ENCODE measurements at regions not wholly inside any gene's neighbourhood (a gene's known extent, or its start where the extent isn't known, plus 50 kb on each side); places are given as distances from the start of the nearest gene placed in this dataset.

DNA sequence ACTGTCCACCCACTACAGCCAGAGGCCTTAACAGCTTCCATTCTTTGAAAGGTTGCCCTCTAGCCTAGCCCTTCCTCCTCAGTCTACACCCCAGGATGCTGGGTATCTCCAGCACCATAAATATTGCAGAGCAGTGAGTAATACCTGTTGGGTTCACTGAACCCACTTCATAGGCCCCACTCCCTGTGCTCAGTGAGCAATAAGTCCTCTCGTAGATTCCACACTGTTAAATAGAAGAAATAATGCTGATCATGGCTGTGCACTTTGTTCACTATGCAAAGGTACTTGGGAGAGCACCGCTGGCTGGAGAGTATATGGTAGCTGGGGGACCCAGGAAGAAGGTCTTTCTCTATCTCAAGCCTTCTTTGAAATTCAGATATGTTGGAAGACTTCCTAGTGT, 87.3 kb downstream of the RSPH3 start:
- DNase-seq, result no peak
- H3K27me3 Mint-ChIP-seq (ENCODE audit: insufficient read depth), result peaks cover 8% of the 10 kb centered on the region; the same call in 1 of the 2 replicates
- H3K4me1 Mint-ChIP-seq (ENCODE audit: low read depth), result peaks cover 9% of the 10 kb centered on the region
- H3K36me3 Mint-ChIP-seq (ENCODE audit: low read depth), result no peaks in the 10 kb centered on the region
- H3K9me3 Mint-ChIP-seq, result no peaks in the 10 kb centered on the region
- H3K27ac Mint-ChIP-seq, result no peak overlapping the region
- TF ChIP-seq, protein P1, sequence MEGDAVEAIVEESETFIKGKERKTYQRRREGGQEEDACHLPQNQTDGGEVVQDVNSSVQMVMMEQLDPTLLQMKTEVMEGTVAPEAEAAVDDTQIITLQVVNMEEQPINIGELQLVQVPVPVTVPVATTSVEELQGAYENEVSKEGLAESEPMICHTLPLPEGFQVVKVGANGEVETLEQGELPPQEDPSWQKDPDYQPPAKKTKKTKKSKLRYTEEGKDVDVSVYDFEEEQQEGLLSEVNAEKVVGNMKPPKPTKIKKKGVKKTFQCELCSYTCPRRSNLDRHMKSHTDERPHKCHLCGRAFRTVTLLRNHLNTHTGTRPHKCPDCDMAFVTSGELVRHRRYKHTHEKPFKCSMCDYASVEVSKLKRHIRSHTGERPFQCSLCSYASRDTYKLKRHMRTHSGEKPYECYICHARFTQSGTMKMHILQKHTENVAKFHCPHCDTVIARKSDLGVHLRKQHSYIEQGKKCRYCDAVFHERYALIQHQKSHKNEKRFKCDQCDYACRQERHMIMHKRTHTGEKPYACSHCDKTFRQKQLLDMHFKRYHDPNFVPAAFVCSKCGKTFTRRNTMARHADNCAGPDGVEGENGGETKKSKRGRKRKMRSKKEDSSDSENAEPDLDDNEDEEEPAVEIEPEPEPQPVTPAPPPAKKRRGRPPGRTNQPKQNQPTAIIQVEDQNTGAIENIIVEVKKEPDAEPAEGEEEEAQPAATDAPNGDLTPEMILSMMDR (IDR thresholded peaks at IDR 0.05), result no peak
- no peak overlapping the region for H3K4me3 Mint-ChIP-seq

DNA sequence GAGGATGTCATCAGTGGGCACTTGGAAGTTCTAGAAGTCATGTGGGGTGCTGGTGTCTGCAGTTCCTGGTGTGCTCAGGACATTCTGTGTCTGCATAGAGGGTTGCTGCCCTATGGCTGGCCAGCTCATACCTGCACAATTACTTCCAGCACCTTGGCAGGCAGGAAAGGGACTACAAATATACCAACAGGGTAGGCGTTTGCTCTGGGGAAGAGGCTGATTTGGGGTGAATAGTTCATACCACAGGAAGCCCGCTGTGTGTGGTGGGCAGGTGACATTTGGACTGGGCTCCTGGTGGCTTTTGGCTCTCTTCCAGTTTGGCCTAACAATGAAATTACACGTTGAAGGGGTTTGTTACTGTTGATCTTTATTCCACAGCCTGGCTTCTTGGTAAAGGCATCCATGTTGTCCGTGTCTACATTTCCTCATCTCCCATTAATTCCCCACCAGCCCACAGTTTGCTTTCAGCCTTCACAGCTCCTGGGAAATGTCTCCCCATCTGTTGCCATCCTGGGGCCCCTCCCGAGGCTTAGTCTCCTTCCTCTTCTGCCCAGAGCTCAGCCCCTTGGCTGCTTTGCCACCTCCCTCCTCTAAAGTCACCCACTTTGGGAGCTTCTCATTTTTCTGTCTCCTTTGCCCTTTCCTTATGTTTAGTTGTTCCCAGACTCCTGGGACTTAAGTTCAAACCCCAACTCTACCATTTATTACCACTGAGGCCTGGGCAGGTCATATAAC, 88.1 kb downstream of the RSPH3 start:
- TF ChIP-seq, protein P1 (IDR thresholded peaks at IDR 0.05), result no peak
- Mint-ChIP-seq H3K27me3 (ENCODE audit: insufficient read depth) (peaks cover 8% of the 10 kb centered on the region; the same call in 1 of the 2 replicates), H3K27ac (no peak overlapping the region), H3K36me3 (ENCODE audit: low read depth) (no peaks in the 10 kb centered on the region), H3K4me3 (no peak overlapping the region), H3K9me3 (no peaks in the 10 kb centered on the region), H3K4me1 (ENCODE audit: low read depth) (peaks cover 11% of the 10 kb centered on the region)
- no peak for DNase-seq

DNA sequence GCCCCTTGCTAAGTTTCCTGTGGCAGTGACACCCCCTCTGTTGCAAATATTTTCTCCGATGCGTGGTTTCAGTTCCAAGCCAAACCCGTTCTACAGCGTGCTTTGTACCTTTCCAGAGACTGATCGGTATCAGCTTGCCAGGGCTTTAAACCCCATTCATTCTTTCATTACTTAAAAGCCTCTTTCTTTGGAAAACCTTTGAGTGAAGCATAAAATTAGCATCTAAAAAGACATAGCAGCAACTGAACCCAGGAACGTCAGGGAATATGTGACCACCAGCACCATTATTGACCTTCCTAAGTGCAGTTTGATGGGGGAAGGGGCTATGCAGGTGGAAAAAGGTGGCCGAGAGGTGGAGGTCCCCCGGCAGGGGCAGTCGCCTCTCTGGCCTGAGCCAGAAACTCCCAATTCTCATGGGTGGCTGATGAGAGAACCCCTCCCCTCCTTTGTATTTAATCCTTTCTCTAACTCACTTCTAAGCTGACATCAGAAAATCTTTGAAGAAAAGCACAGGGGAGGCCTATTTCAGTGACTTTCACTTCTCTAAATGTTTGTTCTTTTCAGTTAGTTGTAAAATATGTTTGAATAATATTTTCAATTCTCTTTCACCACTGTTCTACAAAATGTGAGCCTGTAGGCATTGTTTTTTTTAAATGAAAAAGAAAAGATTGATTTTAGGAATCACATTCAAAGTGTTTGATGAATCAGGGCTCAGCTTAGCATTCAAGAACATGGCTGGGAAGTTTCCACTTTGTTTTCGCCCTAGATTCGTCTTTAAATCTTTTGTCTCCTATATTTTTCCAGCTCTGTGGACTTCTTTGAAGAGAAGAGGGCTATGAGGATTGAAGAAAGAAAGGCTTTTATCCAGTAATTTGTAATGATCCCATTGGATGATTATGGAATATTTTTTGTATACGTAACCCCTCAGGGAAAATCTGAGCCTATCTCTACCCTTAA, 89.2 kb downstream of the RSPH3 start:
- DNase-seq, result no peak
- Mint-ChIP-seq H3K9me3 (peaks cover 9% of the 10 kb centered on the region), H3K36me3 (ENCODE audit: low read depth) (peaks cover 9% of the 10 kb centered on the region), H3K4me3 (no peak overlapping the region), H3K4me1 (ENCODE audit: low read depth) (peaks cover 12% of the 10 kb centered on the region), H3K27ac (no peak overlapping the region), H3K27me3 (ENCODE audit: insufficient read depth) (peaks cover 5% of the 10 kb centered on the region; the same call in 1 of the 2 replicates)
- TF ChIP-seq, protein P1 (IDR thresholded peaks at IDR 0.05), result no peak

DNA sequence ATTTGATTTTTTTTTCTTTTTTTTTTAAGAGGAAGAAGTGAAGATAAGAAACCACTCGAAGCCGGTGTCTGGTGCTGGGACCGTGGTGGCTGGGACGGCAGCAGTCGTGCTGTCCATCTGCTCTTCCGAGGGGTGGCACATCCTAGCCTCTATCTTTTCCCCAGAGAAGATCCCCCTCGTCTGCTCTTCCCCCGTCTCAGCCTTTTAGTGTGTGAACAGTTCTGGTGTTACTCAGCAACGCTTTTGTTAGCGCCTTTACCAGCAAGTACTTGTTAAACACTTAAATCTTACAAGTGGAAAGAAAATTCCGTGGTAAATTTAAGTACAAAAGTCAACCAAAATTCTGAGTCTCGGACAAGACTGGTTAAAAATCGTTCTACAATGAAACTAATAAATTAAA, 90.1 kb downstream of the RSPH3 start:
- Mint-ChIP-seq H3K9me3 (peaks cover 17% of the 10 kb centered on the region), H3K27ac (no peak overlapping the region), H3K4me1 (ENCODE audit: low read depth) (peaks cover 12% of the 10 kb centered on the region), H3K36me3 (ENCODE audit: low read depth) (peaks cover 17% of the 10 kb centered on the region), H3K4me3 (no peak overlapping the region), H3K27me3 (ENCODE audit: insufficient read depth) (peaks cover 5% of the 10 kb centered on the region; the same call in 1 of the 2 replicates)
- TF ChIP-seq, protein P1 (IDR thresholded peaks at IDR 0.05), result no peak
- DNase-seq, result no peak

DNA sequence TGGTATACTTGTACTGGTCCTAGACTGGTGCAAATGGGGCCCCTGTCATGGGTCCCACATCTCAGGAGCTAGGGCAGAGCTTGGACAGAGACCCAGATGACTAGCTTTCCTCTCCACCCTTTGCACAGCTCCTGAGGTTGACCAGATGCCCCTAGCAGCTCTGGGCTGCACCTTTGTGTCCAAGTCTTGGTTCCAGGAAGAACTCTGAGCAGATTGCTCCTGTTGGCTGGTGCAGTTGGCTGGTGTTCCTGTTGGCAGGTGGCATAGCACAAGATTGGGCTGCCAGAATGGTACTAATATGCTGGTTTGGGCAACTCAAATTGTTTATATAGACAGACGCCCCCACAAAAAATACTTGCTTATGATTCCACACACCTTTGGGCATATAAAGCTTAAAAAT, 89.4 kb upstream of the EZR start:
- H3K27me3 Mint-ChIP-seq (ENCODE audit: insufficient read depth), result peaks cover 2% of the 10 kb centered on the region; the same call in 1 of the 2 replicates
- H3K9me3 Mint-ChIP-seq, result peaks cover 31% of the 10 kb centered on the region
- peaks cover 29% of the 10 kb centered on the region for H3K36me3 Mint-ChIP-seq (ENCODE audit: low read depth)
- no peak overlapping the region for H3K4me3 Mint-ChIP-seq
- no peak overlapping the region for H3K27ac Mint-ChIP-seq
- DNase-seq, result no peak
- TF ChIP-seq, protein P1 (IDR thresholded peaks at IDR 0.05), result no peak
- H3K4me1 Mint-ChIP-seq (ENCODE audit: low read depth), result peaks cover 12% of the 10 kb centered on the region
